Astrocyte of the hippocampus (primary cell): ENCODE measurements at regions not wholly inside any gene's neighbourhood (a gene's known extent, or its start where the extent isn't known, plus 50 kb on each side); places are given as distances from the start of the nearest gene placed in this dataset.

Source experiments
- DNase-seq: peaks from one replicate; pipeline ENCODE4 v3.0.0; 2011; ENCODE audit warnings: low read depth, low spot score

GRCh38 chr12:77406219-77406905, 341.0 kb upstream of the E2F7 start:
- no peak for DNase-seq

GRCh38 chr12:77402716-77403115, 337.3 kb upstream of the E2F7 start:
- peak; percentile 78 for DNase-seq

- no peak for DNase-seq
These were observed 336.4 kb upstream of the E2F7 start for GRCh38 chr12:77401770-77402081.

- DNase-seq = peak; percentile 31
These were observed 335.8 kb upstream of the E2F7 start for GRCh38 chr12:77401064-77401769.

- no peak for DNase-seq
These were observed 327.2 kb upstream of the E2F7 start for GRCh38 chr12:77392467-77393088.

GRCh38 chr12:77388445-77389265, 323.3 kb upstream of the E2F7 start:
- DNase-seq = peak; percentile 49

GRCh38 chr12:77387671-77388070, 322.3 kb upstream of the E2F7 start:
- DNase-seq = no peak

GRCh38 chr12:77387214-77387613, 321.8 kb upstream of the E2F7 start:
- no peak for DNase-seq

GRCh38 chr12:77384941-77385340, 319.6 kb upstream of the E2F7 start:
- DNase-seq = no peak

- DNase-seq = no peak
These were observed 316.9 kb upstream of the E2F7 start for GRCh38 chr12:77382096-77382742.

- no peak for DNase-seq
These were observed 312.3 kb upstream of the E2F7 start for GRCh38 chr12:77377622-77378021.

- peak; percentile 9 for DNase-seq
These were observed 311.7 kb upstream of the E2F7 start for GRCh38 chr12:77377116-77377515.

- DNase-seq = no peak
These were observed 309.3 kb upstream of the E2F7 start for GRCh38 chr12:77374673-77375072.

- no peak for DNase-seq
These were observed 307.1 kb upstream of the E2F7 start for GRCh38 chr12:77372494-77372893.

GRCh38 chr12:77372026-77372425, 306.7 kb upstream of the E2F7 start:
- no peak for DNase-seq

GRCh38 chr12:77368379-77368778, 303.0 kb upstream of the E2F7 start:
- no peak for DNase-seq

- peak; percentile 20 for DNase-seq
These were observed 301.2 kb upstream of the E2F7 start for GRCh38 chr12:77366616-77367015.

GRCh38 chr12:77364400-77364799, 299.0 kb upstream of the E2F7 start:
- no peak for DNase-seq

- no peak for DNase-seq
These were observed 297.3 kb upstream of the E2F7 start for GRCh38 chr12:77362509-77363210.

GRCh38 chr12:77357655-77358054, 292.3 kb upstream of the E2F7 start:
- no peak for DNase-seq

GRCh38 chr12:77354766-77355362, 289.5 kb upstream of the E2F7 start:
- peak; percentile 3 for DNase-seq
